ENCODE measurements at regions not wholly inside any gene's neighbourhood (a gene's known extent, or its start where the extent isn't known, plus 50 kb on each side); places are given as distances from the start of the nearest gene placed in this dataset.
"Not testable (repeated sequence)": the region's sequence is repeated elsewhere in the genome, so short reads cannot be mapped to it uniquely, and the experiment has no call there.

GRCh38 chr20:53763707-53764414, 170.2 kb upstream of the ZNF217 start:
- DNase-seq (ENCODE audit: low spot score in 2 of 2): no peak
- Histone ChIP-seq H3K27ac (no peak overlapping the region), H3K4me3 (no peak overlapping the region), H3K4me1 (no peaks in the 10 kb centered on the region), H3K36me3 (no peaks in the 10 kb centered on the region), H3K9me3 (no peaks in the 10 kb centered on the region), H3K27me3 (no peaks in the 10 kb centered on the region)
- intact Hi-C loops (cut with DNase I): no loop called here
- TF ChIP-seq CTCF (IDR thresholded peaks at IDR 0.05): no peak

- H3K4me1 ChIP-seq; DNase-seq (ENCODE audit: low spot score in 2 of 2); H3K9me3 ChIP-seq; intact Hi-C loops (cut with DNase I); H3K27me3 ChIP-seq; H3K27ac ChIP-seq; H3K36me3 ChIP-seq; H3K4me3 ChIP-seq: not testable (repeated sequence)
Observed at GRCh38 chr20:53762423-53762798, 168.8 kb upstream of the ZNF217 start.

- H3K4me1 ChIP-seq: no peaks in the 10 kb centered on the region
- DNase-seq (ENCODE audit: low spot score in 2 of 2): no peak
- no peaks in the 10 kb centered on the region for H3K9me3 ChIP-seq
- TF ChIP-seq CTCF (IDR thresholded peaks at IDR 0.05): no peak
- no peak overlapping the region for H3K27ac ChIP-seq
- H3K36me3 ChIP-seq: no peaks in the 10 kb centered on the region
- intact Hi-C loops (cut with DNase I): no loop called here
- no peaks in the 10 kb centered on the region for H3K27me3 ChIP-seq
- no peak overlapping the region for H3K4me3 ChIP-seq
Observed at GRCh38 chr20:53760025-53760441, 166.4 kb upstream of the ZNF217 start.

GRCh38 chr20:53757472-53757913, 163.9 kb upstream of the ZNF217 start:
- Histone ChIP-seq H3K4me1 (no peaks in the 10 kb centered on the region), H3K27ac (no peak overlapping the region), H3K36me3 (no peaks in the 10 kb centered on the region), H3K9me3 (no peaks in the 10 kb centered on the region), H3K27me3 (no peaks in the 10 kb centered on the region), H3K4me3 (no peak overlapping the region)
- TF ChIP-seq CTCF (IDR thresholded peaks at IDR 0.05): no peak
- intact Hi-C loops (cut with DNase I): no loop called here
- DNase-seq (ENCODE audit: low spot score in 2 of 2): no peak

- DNase-seq (ENCODE audit: low spot score in 2 of 2): no peak
- H3K4me1 ChIP-seq: peaks cover 0 to 3% of the 10 kb centered on the region in 2 donors
- no peaks in the 10 kb centered on the region for H3K9me3 ChIP-seq
- TF ChIP-seq CTCF (IDR thresholded peaks at IDR 0.05): no peak
- intact Hi-C loops (cut with DNase I): no loop called here
- H3K36me3 ChIP-seq: no peaks in the 10 kb centered on the region
- no peak overlapping the region for H3K27ac ChIP-seq
- H3K4me3 ChIP-seq: no peak overlapping the region
- H3K27me3 ChIP-seq: no peaks in the 10 kb centered on the region
Observed at GRCh38 chr20:53755733-53756531, 162.3 kb upstream of the ZNF217 start.

GRCh38 chr20:53753880-53754459, 160.3 kb upstream of the ZNF217 start:
- Histone ChIP-seq H3K27me3 (no peaks in the 10 kb centered on the region), H3K27ac (no peak overlapping the region), H3K4me1 (peaks cover 0 to 3% of the 10 kb centered on the region in 2 donors), H3K9me3 (no peaks in the 10 kb centered on the region), H3K4me3 (no peak overlapping the region), H3K36me3 (no peaks in the 10 kb centered on the region)
- TF ChIP-seq CTCF (IDR thresholded peaks at IDR 0.05): no peak
- intact Hi-C loops (cut with DNase I): no loop called here
- DNase-seq (ENCODE audit: low spot score in 2 of 2): no peak

Data from ascending aorta (tissue), 2 donors.